T47D (cell line): ENCODE measurements at regions not wholly inside any gene's neighbourhood (a gene's known extent, or its start where the extent isn't known, plus 50 kb on each side); places are given as distances from the start of the nearest gene placed in this dataset.
A peak's percentile ranks its signal among the peaks of the same experiment; 100 is the strongest.
"Not testable (repeated sequence)": the region's sequence is repeated elsewhere in the genome, so short reads cannot be mapped to it uniquely, and the experiment has no call there.

Source experiments
- DNase-seq, 2 experiments: peaks; one replicate each; pipeline versions ENCODE4 v3.0.0 to v3.0.0-alpha.2; 2011 to 2012; ENCODE audit warnings: low read depth in 1 of 2, low spot score in 1 of 2
- JUND ChIP-seq: IDR thresholded peaks from 2 replicates; pipeline ENCODE4 v1.6.1; 2012; ENCODE audit warnings: low read depth
- in situ Hi-C: cut with HindIII; loops from 2 replicates; pipeline ENCODE4 v1.10.0; 2016; ENCODE audit warnings: low sequenced_read_pairs, low pct_unique_long_range_greater_than_20kb

DNA sequence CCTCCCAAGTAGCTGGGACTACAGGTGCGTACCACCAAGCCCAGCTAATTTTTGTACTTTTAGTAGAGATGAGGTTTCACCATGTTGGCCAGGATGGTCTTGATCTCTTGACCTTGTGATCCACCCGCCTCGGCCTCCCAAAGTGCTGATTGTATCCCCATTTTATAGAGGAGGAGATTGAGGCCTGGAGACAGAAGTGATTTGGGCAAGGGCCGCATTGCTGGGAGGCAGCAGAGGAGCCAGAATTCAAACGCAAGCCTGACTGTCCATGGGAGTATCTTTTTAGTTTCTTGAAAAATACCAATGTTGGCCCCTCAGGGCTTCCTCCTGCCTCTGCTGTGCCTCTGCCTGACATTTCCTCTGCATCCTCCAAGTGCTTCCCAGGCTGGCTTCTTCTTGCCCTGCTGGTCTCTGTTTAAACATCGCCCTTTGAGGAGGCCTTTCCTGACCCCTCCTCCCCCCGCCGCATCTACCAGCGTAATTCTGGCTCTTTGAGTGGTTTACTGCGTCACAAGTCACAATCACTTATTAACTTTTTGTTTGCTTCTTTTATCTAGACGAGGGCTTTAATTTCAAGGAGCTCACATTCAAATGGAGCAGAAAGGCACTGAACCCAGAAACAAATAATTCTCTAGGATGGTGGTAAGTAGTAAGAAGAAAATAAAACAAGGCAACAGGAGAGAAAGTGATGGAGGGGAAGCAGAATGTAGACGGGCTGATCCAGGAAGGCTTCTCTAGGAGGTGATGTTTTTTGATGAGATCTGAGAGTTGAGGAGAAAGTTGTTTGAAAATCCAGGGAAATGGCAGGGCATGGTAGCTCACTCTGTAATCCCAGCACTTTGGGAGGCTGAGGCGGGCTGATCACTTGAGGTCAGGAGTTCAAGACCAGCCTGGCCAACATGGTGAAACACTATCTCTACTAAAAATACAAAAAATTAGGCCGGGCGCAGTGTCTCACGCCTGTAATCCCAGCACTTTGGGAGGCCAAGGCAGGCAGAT, 91.0 kb upstream of the MED13L start:
- DNase-seq: peak in 1 of 2 experiments; percentile 42
- no peak for TF ChIP-seq JUND
- in situ Hi-C loops: no loop called here

DNA sequence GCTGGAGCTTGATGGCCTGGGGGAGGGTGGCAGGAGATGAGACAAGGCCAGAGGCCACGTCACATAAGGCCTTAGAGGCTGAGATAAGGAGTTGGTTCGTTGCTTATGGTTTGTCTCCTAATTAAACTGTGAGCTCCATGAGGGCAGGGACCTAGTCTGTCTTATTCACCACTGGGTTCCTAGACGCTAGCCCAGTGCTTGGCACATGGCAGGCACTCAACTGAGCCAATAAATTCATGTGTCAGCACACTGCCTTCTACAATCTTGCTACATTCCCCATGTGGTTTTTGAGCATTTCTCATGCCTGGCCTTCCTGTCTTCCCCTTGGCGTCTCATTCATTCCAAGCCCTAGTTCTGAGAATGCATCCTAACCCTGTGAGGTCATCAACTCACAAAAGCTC, 92.5 kb upstream of the MED13L start:
- no peak for DNase-seq
- no peak for TF ChIP-seq JUND
- in situ Hi-C loops: no loop called here

DNA sequence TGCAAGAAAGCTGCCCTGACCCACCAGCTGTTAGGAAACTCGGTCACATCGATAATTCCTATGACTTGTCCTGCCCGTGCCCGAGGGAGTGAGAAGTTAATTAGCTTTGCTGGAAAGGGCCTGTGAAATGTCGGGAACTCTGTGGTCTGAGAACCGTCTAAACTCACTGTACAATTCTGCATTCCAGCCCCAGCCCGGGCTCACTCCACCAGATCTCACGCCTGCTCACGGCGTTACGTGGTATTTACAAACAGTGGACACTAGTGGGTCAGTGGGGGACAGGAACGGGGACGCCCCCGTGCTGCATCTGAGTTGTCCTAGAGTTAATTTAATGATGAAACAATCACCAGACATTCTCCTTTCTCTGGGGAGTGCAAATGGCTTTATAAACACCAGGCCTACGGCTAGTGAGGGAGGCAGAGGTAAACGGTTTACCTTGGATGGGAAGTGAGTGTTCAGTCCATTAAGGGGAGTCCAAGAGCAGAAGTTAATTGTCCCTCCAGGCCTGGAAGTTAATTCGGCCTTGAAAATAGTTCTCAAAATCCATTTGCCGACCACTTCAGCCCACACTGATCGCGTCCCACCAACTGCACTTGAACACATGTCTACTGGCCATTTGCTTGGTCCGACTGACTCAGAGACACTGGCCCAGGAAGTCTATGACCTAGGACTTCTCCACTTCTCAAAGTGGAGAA, 93.5 kb upstream of the MED13L start:
- TF ChIP-seq JUND: no peak
- DNase-seq: peak in 1 of 2 experiments; percentile 44
- in situ Hi-C loops: no loop called here

DNA sequence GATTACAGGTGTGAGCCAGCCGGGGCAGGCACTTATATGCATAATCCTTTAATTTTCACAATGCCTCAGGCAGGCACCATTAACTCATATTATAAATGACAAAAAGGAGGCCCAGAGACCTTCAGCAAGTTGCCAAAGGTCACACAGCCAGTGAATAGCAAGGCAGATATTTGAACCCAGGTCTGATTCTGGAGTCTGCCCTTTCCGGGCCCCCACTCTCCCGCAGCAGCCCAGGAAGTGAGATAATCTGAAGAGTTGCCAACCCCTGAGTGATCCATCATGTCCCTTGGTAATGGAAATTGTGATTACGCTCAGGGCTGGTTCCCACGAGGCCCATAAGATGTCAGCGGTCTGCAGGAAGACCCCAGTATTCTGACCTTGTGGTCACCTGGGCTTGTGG, 95.3 kb upstream of the MED13L start:
- no peak for TF ChIP-seq JUND
- DNase-seq: no peak
- in situ Hi-C loops: no loop called here

DNA sequence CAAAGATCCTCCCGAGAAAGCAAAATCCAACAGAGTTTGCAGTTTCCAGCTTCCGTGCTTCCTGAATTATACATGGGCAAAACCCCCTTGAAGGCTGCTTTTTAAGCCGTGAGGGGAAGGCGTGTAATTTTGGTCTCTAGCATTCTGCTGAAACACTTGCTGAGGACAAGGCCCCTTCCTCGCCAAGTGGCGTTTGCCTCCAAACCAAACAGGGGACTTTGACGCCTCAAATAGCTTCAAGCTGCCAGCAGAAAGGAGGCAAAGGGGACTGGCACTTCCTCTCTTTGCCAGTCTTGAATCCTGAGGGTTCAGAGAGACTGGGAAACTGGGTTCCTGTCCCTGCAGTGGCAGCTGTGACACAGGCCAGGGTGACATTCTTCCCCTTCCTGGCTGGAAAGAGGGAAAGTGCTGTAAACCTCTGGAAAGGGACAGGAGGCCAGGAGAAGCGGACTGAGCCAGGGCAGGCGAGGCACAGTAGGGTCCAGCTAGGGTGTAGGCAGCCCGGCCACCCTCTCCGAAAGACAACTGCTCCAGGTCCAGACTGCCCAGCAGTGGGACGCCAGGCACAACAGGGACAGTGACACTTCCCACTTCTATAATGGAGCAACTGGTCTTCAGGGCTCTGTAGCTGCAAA, 96.2 kb upstream of the MED13L start:
- in situ Hi-C loops: no loop called here
- TF ChIP-seq JUND: no peak
- no peak for DNase-seq

DNA sequence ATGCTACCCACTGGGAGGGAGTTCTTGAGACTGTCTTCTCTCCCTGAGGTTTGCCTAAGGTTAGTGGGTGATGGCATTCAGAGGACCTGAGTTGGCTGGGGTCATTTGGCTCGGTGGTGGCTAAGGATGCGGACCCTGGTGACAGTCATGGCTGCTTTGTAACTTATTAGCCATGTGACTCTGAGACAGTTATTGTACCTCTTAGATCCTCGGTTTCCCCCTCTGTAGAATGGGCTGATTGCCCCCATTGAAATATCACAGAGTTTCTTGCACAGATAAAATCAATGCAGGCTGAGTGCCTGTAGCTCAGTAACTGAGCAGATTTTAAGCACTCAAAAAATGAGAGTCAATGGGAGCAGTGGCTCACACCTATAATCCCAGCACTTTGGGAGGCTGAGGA, 96.7 kb upstream of the MED13L start:
- DNase-seq: no peak
- TF ChIP-seq JUND: no peak
- in situ Hi-C loops: no loop called here

DNA sequence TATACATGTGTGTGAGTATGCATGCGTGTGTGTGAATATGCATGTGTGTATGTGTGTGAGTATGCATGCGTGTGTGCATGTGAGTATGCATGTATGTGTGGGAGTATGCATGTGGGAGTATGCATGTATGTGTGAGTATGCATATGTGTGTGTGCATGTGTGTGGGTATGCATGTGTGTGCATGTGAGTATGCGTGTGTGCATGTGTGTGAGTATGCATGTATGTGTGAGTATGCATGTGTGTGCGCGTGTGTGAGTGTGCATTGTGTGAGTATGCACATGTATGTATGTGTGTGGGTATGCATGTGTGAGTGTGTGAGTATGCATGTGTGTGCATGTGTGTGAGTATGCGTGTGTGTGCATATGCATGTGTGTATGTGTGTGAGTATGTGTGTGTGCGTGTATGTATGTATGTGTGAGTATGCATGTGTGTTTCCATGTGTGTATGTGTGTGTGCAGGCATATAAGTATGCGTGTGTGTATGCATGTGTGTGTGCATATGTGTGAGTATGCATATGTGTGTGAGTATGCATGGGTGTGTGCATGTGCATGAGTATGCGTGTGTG, 97.9 kb upstream of the MED13L start:
- TF ChIP-seq JUND: no peak
- DNase-seq: no peak
- in situ Hi-C loops: no loop called here

DNA sequence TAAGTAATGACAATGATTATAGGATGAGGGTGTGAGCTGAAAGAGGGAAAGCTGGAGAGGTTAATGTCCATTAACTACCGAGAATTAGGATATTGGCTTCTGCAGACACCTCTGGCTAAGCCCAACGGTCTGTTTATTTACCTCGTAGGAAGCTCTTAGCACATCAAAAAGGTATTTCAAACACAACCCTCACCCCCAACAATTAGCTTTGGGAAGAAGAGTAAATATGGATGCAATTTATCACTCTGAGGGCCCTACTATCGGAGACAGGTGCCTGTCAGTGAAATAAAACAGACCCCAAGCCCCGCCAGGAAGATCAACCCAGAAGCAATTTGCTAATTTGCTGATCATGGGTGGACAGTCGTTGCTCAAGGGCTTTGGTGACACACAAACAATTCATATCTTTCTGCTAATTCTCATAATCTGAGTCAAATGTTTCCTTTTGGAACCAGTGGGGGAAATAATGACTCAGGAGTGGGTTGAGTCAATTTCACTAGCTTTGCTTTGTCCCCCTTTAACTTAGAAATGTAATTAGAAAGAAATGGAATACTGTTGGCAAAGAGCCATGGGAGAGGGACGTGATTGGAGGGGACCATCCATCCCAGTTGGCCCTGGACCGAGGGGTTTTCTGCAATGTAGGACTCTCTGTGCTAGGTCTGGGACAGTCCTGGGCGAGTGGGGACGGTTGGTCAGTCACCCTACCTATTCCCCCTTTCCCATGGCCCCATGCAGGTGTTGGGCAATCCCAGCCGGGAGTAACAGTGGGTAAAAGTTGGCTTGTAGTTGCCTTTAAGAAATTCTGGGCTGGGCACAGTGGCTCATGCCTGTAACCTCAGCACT, 99.1 kb upstream of the MED13L start:
- DNase-seq: peak in 1 of 2 experiments; percentile 70
- TF ChIP-seq JUND: no peak
- in situ Hi-C loops: no loop called here

DNA sequence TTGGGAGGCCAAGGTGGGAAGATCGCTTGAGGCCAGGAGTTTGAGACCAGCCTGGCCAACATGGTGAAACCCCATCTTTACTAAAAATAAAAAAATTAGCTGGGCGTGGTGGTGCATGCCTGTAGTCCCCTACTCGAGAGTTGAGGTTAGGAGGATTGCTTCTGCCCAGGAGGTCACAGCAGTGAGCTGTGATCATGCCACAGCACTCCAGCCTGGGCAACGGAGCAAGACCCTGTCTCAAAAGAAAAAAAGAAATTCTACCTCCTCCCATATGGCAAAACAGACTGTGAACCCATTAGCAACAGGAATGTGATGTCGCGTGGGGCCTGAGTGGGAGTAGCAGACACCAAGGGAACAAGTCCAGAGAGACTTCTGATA, 99.7 kb upstream of the MED13L start:
- in situ Hi-C loops: not testable (repeated sequence)

DNA sequence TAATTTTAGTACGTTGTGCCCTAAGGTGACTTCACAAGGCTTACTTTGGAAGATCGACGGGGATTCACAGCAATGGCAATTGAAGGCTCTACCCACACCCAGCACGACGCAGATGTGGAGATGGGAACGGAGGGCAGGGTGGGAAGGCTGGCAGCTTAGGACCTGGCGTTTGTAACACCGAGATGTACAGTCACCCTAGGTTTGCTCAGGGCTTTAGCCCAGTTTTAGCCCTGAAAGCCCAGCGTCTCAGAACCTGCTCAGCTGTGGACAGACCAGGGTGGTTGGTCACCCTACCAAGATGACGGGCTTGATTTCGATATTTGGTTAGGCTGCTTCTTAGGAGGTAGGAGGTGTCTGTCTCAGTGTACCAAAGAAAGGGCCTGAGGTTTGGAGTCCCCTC, 100.5 kb upstream of the MED13L start:
- in situ Hi-C loops: no loop called here

More for the DNA sequence above, 99.7 kb upstream of the MED13L start:
- not testable (repeated sequence) for DNase-seq

DNA sequence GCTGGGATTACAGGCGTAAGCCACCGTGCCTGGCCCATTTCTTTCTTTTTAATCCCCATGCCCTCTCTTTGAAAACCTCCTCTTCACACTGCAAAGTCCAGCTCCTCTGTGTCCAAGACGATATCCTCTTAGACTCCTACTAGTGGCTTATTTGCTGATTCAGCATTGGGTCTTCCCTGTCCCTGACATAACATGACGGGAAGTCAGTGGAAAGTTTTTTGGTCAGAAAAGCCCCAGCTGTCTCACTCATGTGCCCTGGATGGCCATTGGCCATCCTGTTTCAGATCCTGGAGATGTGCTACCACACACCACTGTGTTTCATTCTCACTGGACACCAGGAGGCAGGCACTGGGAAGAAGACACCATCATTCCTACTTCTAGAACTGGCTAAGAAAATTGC, 102.6 kb upstream of the MED13L start:
- no peak for DNase-seq
- TF ChIP-seq JUND: no peak
- in situ Hi-C loops: no loop called here

More for the DNA sequence above, 100.5 kb upstream of the MED13L start:
- DNase-seq: no peak
- no peak for TF ChIP-seq JUND

DNA sequence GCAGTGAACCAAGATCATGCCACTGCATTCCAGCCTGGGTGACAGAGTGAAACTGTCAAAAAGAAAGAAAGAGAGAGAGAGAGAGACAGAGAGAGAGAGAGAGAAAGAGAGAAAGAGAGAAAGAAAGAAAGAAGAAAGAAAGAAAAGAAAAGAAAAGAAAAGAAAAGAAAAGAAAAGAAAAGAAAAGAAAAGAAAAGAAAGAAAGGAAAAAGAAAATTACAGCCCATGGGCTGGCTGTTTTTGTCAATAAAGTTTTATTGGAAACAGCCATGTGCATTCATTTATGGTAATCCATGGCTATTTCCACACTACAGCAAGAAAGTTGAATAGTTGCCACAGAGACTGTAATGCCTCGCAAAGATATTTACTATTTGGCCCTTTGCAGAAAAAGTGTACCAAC, 103.2 kb upstream of the MED13L start:
- in situ Hi-C loops, DNase-seq: not testable (repeated sequence)
